Activated B cell treated with CpG ODN at 0.5 μM for 24 hours (primary cell): ENCODE measurements at regions not wholly inside any gene's neighbourhood (a gene's known extent, or its start where the extent isn't known, plus 50 kb on each side); places are given as distances from the start of the nearest gene placed in this dataset.
"Not testable (repeated sequence)": the region's sequence is repeated elsewhere in the genome, so short reads cannot be mapped to it uniquely, and the experiment has no call there.

ENCODE experiments used
- ATAC-seq: fragments of 200-7000 bp; cut with Tn5 transposase; one replicate; pipeline ENCODE4 v1.10.0; 2021; ENCODE audit warnings: low read depth, mild to moderate bottlenecking, moderate library complexity
- CTCF ChIA-PET: fragments of 350-600 bp; sonication (Branson Sonifier 250); formaldehyde crosslinking; loops from one replicate; lab custom pipeline; 2021; ENCODE audit warnings: antibody characterized with exemption; lab: Charles Lee
- POLR2A ChIA-PET: fragments of 350-600 bp; sonication (Branson Sonifier 250); formaldehyde crosslinking; loops from one replicate; lab custom pipeline; 2021; ENCODE audit warnings: antibody characterized with exemption; lab: Charles Lee
- DNase-seq: peaks from one replicate; pipeline ENCODE4 v3.0.0; 2022
- H3K27ac Mint-ChIP-seq: one replicate; pipeline ENCODE4 v1.8.0; 2020; ENCODE audit warnings: mixed read lengths
- H3K27me3 Mint-ChIP-seq: one replicate; pipeline ENCODE4 v1.8.0; 2021; ENCODE audit warnings: mixed read lengths
- H3K36me3 Mint-ChIP-seq: one replicate; pipeline ENCODE4 v1.8.0; 2021; ENCODE audit warnings: low read depth, mixed read lengths
- H3K4me1 Mint-ChIP-seq: one replicate; pipeline ENCODE4 v1.8.0; 2021; ENCODE audit warnings: mixed read lengths
- H3K4me3 Mint-ChIP-seq: one replicate; pipeline ENCODE4 v1.8.0; 2020; ENCODE audit warnings: mild to moderate bottlenecking, mixed read lengths
- H3K9me3 Mint-ChIP-seq: one replicate; pipeline ENCODE4 v1.8.0; 2020; ENCODE audit warnings: mixed read lengths
- intact Hi-C: fragments of 100-400 bp; cut with micrococcal nuclease; formaldehyde crosslinking; loops from one replicate; pipeline ENCODE4 v1.15.1; 2024
- TF ChIP-seq, protein P1 (sequence below): fragments of 200-600 bp; IDR thresholded peaks from one replicate; pipeline ENCODE4 v1.8.0; 2022; ENCODE audit warnings: antibody characterized with exemption, mild to moderate bottlenecking

DNA sequence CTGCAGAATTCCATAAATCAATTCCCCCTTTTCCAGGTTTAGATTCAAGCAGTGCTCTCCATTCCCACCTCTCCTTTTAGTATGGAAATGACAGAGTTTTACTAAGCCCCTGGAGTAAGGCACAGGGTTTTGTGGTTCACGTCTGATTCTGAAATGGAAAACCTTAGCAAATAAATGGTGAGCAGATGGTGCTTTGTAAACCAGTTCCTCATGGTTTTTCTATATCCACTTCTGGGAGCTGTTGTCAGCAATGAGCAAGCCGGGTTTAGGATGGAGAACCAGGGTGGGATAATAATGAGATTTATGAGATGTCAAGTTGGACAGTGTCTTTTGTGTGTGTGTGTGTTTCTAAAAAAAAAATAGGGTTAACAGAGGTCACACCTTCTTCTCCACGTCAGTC lies 113.8 kb upstream of the RBPJ start:
- DNase-seq (no peak), ATAC-seq (no peak)
- H3K4me1 Mint-ChIP-seq = peaks cover 5% of the 10 kb centered on the region
- ChIA-PET CTCF (no interaction called here), POLR2A (no interaction called here)
- no peak overlapping the region for H3K27ac Mint-ChIP-seq
- intact Hi-C loops = no loop called here
- no peaks in the 10 kb centered on the region for H3K36me3 Mint-ChIP-seq
- peaks cover 22% of the 10 kb centered on the region for H3K27me3 Mint-ChIP-seq
- no peak overlapping the region for H3K4me3 Mint-ChIP-seq
- TF ChIP-seq, protein P1, sequence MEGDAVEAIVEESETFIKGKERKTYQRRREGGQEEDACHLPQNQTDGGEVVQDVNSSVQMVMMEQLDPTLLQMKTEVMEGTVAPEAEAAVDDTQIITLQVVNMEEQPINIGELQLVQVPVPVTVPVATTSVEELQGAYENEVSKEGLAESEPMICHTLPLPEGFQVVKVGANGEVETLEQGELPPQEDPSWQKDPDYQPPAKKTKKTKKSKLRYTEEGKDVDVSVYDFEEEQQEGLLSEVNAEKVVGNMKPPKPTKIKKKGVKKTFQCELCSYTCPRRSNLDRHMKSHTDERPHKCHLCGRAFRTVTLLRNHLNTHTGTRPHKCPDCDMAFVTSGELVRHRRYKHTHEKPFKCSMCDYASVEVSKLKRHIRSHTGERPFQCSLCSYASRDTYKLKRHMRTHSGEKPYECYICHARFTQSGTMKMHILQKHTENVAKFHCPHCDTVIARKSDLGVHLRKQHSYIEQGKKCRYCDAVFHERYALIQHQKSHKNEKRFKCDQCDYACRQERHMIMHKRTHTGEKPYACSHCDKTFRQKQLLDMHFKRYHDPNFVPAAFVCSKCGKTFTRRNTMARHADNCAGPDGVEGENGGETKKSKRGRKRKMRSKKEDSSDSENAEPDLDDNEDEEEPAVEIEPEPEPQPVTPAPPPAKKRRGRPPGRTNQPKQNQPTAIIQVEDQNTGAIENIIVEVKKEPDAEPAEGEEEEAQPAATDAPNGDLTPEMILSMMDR = no peak
- H3K9me3 Mint-ChIP-seq = no peaks in the 10 kb centered on the region

DNA sequence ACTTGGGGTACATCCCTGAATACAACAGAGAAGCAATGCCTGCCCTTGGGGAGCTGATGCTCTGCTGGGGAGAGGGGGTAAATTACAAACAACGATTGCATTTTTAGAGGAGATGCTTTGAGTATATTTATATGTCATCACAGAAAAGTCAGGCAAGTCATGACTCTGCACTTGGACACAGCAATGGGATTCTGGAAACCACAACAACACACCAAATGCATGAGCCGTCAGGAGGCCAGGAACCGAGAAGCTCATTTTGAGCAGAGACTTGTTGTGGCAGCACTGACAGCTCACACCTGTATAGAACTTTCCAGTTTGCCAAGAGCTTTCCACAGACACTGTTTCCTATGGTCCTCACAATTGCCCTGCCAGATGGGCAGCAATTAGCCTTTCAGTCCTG lies 113.2 kb upstream of the RBPJ start:
- Mint-ChIP-seq H3K9me3 (no peaks in the 10 kb centered on the region), H3K27me3 (peaks cover 24% of the 10 kb centered on the region), H3K36me3 (no peaks in the 10 kb centered on the region), H3K4me3 (no peak overlapping the region), H3K4me1 (peaks cover 5% of the 10 kb centered on the region), H3K27ac (no peak overlapping the region)
- ATAC-seq = no peak
- ChIA-PET POLR2A (no interaction called here), CTCF (no interaction called here)
- DNase-seq = no peak
- intact Hi-C loops = no loop called here
- TF ChIP-seq, protein P1 = no peak

DNA sequence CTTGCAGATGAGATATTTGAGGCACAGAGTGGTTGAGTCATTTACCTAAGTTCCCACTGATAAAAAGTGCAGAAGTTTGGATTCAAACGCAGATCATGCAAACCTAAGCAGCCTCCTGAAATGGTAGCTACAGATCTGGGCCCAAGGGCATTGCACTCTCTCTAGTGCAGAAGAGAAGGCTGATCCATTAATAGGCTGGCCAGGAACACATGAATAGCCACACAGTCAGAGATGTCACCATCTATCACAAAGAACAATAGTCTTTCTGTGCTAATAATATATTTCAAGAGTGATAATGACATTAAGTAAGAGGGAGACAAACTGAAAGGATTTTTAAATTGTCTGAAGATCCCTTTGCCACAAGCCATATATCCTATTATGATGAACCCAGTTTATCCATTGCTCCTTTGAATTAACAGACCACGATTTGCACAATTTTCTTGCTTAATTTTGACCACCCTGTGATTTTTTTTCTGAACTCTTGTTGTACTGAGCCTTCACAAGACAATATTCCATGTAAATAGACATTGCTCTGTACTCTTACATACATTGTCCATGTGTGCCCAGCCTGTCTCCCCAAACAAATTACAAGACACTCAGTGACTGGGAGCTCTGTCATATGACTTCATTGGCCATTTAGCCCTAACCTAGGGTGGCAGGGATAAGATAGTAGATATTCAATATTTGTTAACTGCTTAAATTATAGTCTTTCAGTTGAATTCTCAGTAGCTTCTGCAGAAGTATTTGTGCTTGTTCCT lies 112.4 kb upstream of the RBPJ start:
- peaks cover 5% of the 10 kb centered on the region for H3K4me1 Mint-ChIP-seq
- H3K27ac Mint-ChIP-seq = no peak overlapping the region
- CTCF ChIA-PET = no interaction called here
- peaks cover 26% of the 10 kb centered on the region for H3K27me3 Mint-ChIP-seq
- ATAC-seq (no peak), DNase-seq (no peak)
- TF ChIP-seq, protein P1 = no peak
- no peak overlapping the region for H3K4me3 Mint-ChIP-seq
- H3K36me3 Mint-ChIP-seq = no peaks in the 10 kb centered on the region
- POLR2A ChIA-PET = no interaction called here
- H3K9me3 Mint-ChIP-seq = no peaks in the 10 kb centered on the region
- intact Hi-C loops = no loop called here

- POLR2A ChIA-PET, H3K9me3 Mint-ChIP-seq, CTCF ChIA-PET, DNase-seq, H3K4me3 Mint-ChIP-seq, H3K27ac Mint-ChIP-seq, H3K36me3 Mint-ChIP-seq, intact Hi-C loops, H3K4me1 Mint-ChIP-seq, ATAC-seq: not testable (repeated sequence)
- peaks cover 33% of the 10 kb centered on the region for H3K27me3 Mint-ChIP-seq
Measured at GRCh38 chr4:26209378-26209777, 111.4 kb upstream of the RBPJ start.

GRCh38 chr4:26212528-26212927 lies 108.3 kb upstream of the RBPJ start:
- DNase-seq = no peak

More at GRCh38 chr4:26212528-26212927, 108.3 kb upstream of the RBPJ start:
- intact Hi-C loops = no loop called here
- Mint-ChIP-seq H3K4me1 (no peaks in the 10 kb centered on the region), H3K27me3 (peaks cover 30% of the 10 kb centered on the region), H3K4me3 (no peak overlapping the region), H3K36me3 (no peaks in the 10 kb centered on the region), H3K27ac (no peak overlapping the region), H3K9me3 (no peaks in the 10 kb centered on the region)
- TF ChIP-seq, protein P1 = no peak
- CTCF ChIA-PET = no interaction called here
- ATAC-seq = no peak
- POLR2A ChIA-PET = no interaction called here
